Right lobe of liver (tissue), 6 donors: ENCODE measurements at regions not wholly inside any gene's neighbourhood (a gene's known extent, or its start where the extent isn't known, plus 50 kb on each side); places are given as distances from the start of the nearest gene placed in this dataset.

Experiments used
- ATAC-seq, 4 donors: fragments of 200-7000 bp; cut with Tn5 transposase; one replicate each; pipeline ENCODE4 v1.9.1; 2020; ENCODE audit warnings: mild to moderate bottlenecking in 4 of 4, moderate library complexity in 4 of 4
- DNase-seq, 3 donors: peaks; one replicate each; pipeline ENCODE4 v3.0.0-alpha.2; 2020
- H3K27ac ChIP-seq, 3 donors: fragments of 200-600 bp; one replicate each; pipeline ENCODE4 v1.8.0; 2022
- H3K27me3 ChIP-seq, 2 donors: fragments of 200-600 bp; one replicate each; pipeline ENCODE4 v1.8.0; 2022
- H3K36me3 ChIP-seq, 4 donors: fragments of 200-600 bp; sonication (generic) in 1 of 4; one replicate each; pipeline versions ENCODE4 v1.5.1 to v1.8.0; 2017 to 2022; ENCODE audit warnings: control low read depth in 1 of 4
- H3K4me1 ChIP-seq, 4 donors: fragments of 200-600 bp; sonication (generic) in 1 of 4; one replicate each; pipeline versions ENCODE4 v1.5.1 to v1.8.0; 2017 to 2022; ENCODE audit warnings: control low read depth in 1 of 4
- H3K4me3 ChIP-seq, 3 donors: fragments of 200-600 bp; one replicate each; pipeline ENCODE4 v1.8.0; 2022
- H3K9me3 ChIP-seq, 4 donors: fragments of 200-600 bp; sonication (generic) in 1 of 4; one replicate each; pipeline versions ENCODE4 v1.5.1 to v1.8.0; 2017 to 2022; ENCODE audit warnings: control low read depth in 1 of 4
- POLR2A ChIP-seq: fragments of 450-650 bp; IDR thresholded peaks from one replicate; pipeline ENCODE4 v1.6.1; 2017; ENCODE audit warnings: antibody characterized with exemption, mild to moderate bottlenecking
- WGBS: methylation state at CpG from one replicate; pipeline ENCODE4 v1.1.6; 2018; ENCODE audit warnings: low coverage, low lambda C conversion rate; ENCODE audit not compliant: insufficient coverage; ENCODE audit errors: missing lambda C conversion rate; 5-methylcytosine and 5-hydroxymethylcytosine counted together
- intact Hi-C, 2 donors: fragments of 100-400 bp; cut with DNase I; formaldehyde crosslinking; loops; one replicate each; pipeline versions ENCODE4 v1.11.2 to v1.14.1; 2022
- TF ChIP-seq, protein P1 (sequence below), 4 donors: fragments of 200-600 bp in 3 of 4; fragments of 450-650 bp in 1 of 4; IDR thresholded peaks; one replicate each; pipeline versions ENCODE4 v1.5.1 to v1.8.0; 2016 to 2022; ENCODE audit warnings: antibody characterized with exemption in 4 of 4, mild to moderate bottlenecking in 2 of 4
- donor health status: DM: no; HTN: yes; CAD: no.
- donor health status: DM: no; HTN: no; CAD: no.
- donor health status: DM: no; HTN: no; CAD: no.
- donor health status: DM: no; HTN: yes; CAD: no.
- donor health status: DM: no; HTN: yes; CAD: no.

DNA sequence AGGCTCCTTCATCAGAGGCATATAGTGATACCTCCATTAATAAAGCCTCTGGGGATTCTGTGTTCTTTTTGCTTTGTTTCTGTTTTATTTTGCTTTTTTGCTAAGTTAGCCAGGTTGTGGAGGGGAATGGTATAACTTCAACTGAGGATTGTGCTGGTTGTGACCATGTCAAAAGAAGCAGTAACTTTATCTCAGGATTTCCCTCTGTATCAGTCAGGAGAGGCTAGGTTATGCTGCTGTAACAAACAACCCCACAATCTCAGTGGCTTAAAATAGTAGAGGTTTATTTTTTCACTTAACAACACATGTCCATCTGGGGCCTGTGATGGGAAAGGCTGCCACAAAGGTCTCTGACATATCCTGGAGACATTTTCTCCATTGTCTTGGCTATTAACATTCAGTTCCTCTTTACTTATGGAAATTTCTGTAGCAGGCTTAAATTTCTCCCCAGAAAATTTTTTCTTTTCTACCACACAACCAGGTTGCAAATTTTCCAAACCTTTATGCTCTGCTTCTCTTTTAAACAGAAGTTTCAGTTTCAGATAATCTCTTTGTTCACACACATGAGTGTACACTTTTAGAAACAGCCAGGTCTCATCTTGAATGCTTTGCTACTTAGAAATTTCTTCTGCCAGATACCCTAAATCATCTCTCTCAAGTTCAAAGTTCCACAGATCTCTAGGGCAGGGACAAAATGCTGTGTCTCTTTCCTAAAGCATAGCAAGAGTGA, 64.7 kb downstream of the UCHL1 start:
- no peak overlapping the region for H3K4me3 ChIP-seq
- TF ChIP-seq POLR2A, result no peak
- TF ChIP-seq, protein P1, sequence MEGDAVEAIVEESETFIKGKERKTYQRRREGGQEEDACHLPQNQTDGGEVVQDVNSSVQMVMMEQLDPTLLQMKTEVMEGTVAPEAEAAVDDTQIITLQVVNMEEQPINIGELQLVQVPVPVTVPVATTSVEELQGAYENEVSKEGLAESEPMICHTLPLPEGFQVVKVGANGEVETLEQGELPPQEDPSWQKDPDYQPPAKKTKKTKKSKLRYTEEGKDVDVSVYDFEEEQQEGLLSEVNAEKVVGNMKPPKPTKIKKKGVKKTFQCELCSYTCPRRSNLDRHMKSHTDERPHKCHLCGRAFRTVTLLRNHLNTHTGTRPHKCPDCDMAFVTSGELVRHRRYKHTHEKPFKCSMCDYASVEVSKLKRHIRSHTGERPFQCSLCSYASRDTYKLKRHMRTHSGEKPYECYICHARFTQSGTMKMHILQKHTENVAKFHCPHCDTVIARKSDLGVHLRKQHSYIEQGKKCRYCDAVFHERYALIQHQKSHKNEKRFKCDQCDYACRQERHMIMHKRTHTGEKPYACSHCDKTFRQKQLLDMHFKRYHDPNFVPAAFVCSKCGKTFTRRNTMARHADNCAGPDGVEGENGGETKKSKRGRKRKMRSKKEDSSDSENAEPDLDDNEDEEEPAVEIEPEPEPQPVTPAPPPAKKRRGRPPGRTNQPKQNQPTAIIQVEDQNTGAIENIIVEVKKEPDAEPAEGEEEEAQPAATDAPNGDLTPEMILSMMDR (IDR thresholded peaks at IDR 0.05), result no peak
- intact Hi-C loops, result no loop called here

DNA sequence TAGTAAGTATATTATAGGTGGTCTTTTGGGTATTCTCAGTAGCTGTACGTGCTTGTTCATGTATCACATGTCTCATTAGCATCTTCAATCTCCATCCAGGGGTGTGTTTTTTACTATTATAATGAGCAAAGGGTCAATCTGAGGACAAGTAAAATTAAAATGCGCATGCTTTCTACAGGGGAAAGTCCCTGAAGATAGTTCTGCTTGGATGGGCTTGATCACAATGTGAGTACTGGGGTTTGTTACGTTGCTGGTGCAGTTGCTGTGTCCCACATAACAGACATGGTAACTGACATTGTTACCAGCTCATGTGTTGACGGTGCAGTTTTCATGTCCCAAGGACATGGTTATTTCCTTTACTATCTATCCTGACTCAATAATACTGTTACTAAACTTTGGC, 65.9 kb downstream of the UCHL1 start:
- Histone ChIP-seq H3K27me3 (no peaks in the 10 kb centered on the region), H3K4me1 (peaks cover 0 to 9% (median 2%) of the 10 kb centered on the region in 4 donors), H3K4me3 (no peak overlapping the region), H3K27ac (no peak overlapping the region), H3K9me3 (no peaks in the 10 kb centered on the region), H3K36me3 (no peaks in the 10 kb centered on the region)
- WGBS, result 72% methylated on average over 4 of the region's 4 CpGs
- ATAC-seq, result no peak
- DNase-seq, result no peak
- intact Hi-C loops, result no loop called here
- TF ChIP-seq, protein P1 (IDR thresholded peaks at IDR 0.05), result no peak
- no peak for TF ChIP-seq POLR2A

More for the DNA sequence above, 64.7 kb downstream of the UCHL1 start:
- DNase-seq (no peak), ATAC-seq (no peak)
- no peak overlapping the region for H3K27ac ChIP-seq
- no peaks in the 10 kb centered on the region for H3K9me3 ChIP-seq
- no peaks in the 10 kb centered on the region for H3K27me3 ChIP-seq
- no peaks in the 10 kb centered on the region for H3K36me3 ChIP-seq
- peaks cover 0 to 9% (median 2%) of the 10 kb centered on the region in 4 donors for H3K4me1 ChIP-seq

DNA sequence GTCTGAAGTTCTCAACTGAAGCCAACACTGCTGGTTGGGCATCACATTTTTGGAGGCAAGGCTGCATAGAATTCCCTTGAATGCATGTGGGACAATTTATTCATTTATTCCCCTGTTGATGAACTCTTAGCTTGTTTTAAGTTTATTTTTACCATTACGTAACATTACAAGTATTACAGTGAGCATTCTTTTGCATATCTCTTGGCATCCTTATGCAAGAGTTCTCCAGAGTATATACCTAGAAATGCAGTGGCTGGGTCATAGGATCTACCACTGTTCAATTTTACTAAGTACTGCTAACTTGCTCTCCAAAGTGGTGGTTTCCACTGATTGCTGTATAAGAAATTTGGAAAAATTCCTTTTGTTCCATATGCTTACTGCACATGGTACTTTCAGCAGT, 66.5 kb downstream of the UCHL1 start:
- ATAC-seq (no peak), DNase-seq (no peak)
- peaks cover 0 to 9% (median 2%) of the 10 kb centered on the region in 4 donors for H3K4me1 ChIP-seq
- H3K27ac ChIP-seq, result no peak overlapping the region
- 82% methylated on average over 1 of the region's 1 CpG for WGBS
- intact Hi-C loops, result no loop called here
- no peaks in the 10 kb centered on the region for H3K9me3 ChIP-seq
- no peaks in the 10 kb centered on the region for H3K27me3 ChIP-seq
- no peak overlapping the region for H3K4me3 ChIP-seq
- no peaks in the 10 kb centered on the region for H3K36me3 ChIP-seq
- TF ChIP-seq, protein P1 (IDR thresholded peaks at IDR 0.05), result no peak
- no peak for TF ChIP-seq POLR2A

DNA sequence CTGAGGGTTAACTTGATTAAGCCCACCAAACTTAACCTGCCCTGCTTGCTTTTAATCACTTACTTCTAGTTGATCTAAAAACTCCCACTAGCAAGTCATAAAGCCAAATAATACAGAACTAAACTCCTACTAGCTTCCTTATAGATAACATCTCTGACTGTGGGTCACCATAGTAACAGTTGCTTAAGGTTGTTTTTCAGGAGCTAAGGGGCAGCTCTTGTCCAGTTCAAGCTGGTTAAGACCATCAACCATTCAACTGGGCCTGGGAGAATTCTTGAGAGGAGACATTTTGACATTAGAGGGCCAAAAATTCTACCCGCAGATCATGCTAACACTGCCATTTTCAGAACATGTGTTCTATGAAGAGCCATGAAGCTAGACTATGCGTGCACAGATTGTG, 67.0 kb downstream of the UCHL1 start:
- Histone ChIP-seq H3K27me3 (no peaks in the 10 kb centered on the region), H3K27ac (no peak overlapping the region), H3K4me1 (peaks cover 0 to 9% (median 2%) of the 10 kb centered on the region in 4 donors), H3K4me3 (no peak overlapping the region), H3K9me3 (no peaks in the 10 kb centered on the region), H3K36me3 (no peaks in the 10 kb centered on the region)
- intact Hi-C loops, result no loop called here
- ATAC-seq (no peak), DNase-seq (no peak)
- TF ChIP-seq, protein P1 (IDR thresholded peaks at IDR 0.05), result no peak
- no peak for TF ChIP-seq POLR2A
- 67% methylated on average over 1 of the region's 2 CpGs for WGBS
